Mammary epithelial cell (primary cell): ENCODE measurements at regions not wholly inside any gene's neighbourhood (a gene's known extent, or its start where the extent isn't known, plus 50 kb on each side); places are given as distances from the start of the nearest gene placed in this dataset.

Experiments used
- EZH2 ChIP-seq: IDR thresholded peaks from 2 replicates; pipeline ENCODE4 v1.6.1; 2012; ENCODE audit warnings: low read length, inconsistent platforms, borderline replicate concordance
- TF ChIP-seq, protein P1 (sequence below), 2 donors: IDR thresholded peaks in 1 of 2; conservative IDR thresholded peaks in 1 of 2; 2 replicates each; pipeline ENCODE4 v1.5.1; 2011 to 2012; ENCODE audit warnings: inconsistent platforms in 2 of 2, low read length in 2 of 2, mild to moderate bottlenecking in 2 of 2, control low read depth in 1 of 2, low read depth in 1 of 2; ENCODE audit not compliant: insufficient read depth in 1 of 2; ENCODE audit errors: extremely low read depth in 1 of 2

DNA sequence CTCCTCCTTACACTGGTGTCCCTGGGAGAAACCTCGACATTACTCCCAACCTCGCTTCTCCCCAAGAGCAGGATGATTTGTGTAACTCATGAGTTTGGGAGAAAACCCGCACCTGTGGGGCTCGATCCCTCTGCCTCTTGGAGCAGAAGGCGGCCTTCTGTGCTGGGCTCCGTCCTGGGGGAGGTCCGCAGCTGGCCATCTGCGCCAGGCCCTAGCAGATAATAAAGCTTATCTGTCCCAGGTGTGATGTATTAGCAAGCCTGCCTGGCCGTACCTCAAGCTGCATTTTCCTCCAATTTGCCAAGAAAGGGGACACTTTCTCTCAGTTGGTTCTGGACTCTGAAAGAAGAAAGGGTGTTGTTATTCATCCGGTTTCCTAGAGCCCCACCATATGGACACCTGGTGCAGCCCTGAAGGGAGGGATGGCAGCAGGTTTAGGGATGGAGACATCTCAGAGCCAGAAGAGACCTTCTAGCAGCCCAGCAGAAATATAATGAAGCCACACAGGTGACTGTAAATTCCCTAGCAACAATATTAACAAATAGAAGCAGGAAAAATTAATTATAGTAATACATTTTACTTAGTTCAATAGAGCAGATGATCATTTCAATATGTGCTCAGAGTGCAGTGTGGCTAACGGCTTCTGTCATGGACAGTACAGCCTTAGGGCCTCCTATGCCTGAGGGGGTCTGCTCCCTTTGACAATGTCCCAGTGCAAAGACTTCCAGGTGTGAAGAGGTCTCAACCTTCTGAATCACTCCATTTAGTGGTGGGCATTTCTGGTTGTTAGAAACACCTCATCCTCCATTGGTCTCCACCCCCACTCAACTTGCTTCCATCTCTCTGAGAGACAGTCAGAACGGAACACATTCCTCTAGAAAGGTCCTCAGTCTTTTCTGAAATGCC is 94.8 kb downstream of the CPN2 start:
- TF ChIP-seq, protein P1, sequence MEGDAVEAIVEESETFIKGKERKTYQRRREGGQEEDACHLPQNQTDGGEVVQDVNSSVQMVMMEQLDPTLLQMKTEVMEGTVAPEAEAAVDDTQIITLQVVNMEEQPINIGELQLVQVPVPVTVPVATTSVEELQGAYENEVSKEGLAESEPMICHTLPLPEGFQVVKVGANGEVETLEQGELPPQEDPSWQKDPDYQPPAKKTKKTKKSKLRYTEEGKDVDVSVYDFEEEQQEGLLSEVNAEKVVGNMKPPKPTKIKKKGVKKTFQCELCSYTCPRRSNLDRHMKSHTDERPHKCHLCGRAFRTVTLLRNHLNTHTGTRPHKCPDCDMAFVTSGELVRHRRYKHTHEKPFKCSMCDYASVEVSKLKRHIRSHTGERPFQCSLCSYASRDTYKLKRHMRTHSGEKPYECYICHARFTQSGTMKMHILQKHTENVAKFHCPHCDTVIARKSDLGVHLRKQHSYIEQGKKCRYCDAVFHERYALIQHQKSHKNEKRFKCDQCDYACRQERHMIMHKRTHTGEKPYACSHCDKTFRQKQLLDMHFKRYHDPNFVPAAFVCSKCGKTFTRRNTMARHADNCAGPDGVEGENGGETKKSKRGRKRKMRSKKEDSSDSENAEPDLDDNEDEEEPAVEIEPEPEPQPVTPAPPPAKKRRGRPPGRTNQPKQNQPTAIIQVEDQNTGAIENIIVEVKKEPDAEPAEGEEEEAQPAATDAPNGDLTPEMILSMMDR (conservative IDR thresholded peaks at IDR 0.05 in 1 of 2, IDR thresholded peaks at IDR 0.05 in 1 of 2; ENCODE audit: extremely low read depth in 1 of 2, insufficient read depth in 1 of 2, low read depth in 1 of 2, low read length in 2 of 2): no peak
- no peak for TF ChIP-seq EZH2
